AG08396 (cell line): ENCODE measurements at regions not wholly inside any gene's neighbourhood (a gene's known extent, or its start where the extent isn't known, plus 50 kb on each side); places are given as distances from the start of the nearest gene placed in this dataset.

Experiments used
- DNase-seq: peaks from one replicate; pipeline ENCODE4 v3.0.0; 2012; ENCODE audit warnings: low spot score, mixed read lengths

DNA sequence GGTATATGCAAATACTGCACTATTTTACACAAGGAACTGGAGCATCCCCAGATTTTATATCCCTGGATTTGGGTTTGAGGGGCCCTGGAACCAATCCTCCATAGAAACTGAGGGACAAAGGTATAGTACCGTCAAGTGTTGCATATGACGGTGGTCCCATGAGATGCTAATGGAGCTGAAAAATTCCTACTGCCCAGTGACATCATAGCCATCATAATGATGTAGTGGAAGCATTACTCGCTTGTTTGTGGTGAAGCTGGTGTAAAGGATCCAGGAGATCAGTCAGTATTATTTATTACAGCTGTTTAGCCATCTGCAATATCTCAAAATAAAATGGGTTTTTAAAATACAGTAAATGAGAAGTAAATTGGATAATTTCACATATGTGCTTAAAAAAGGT is 496.6 kb upstream of the HS6ST1 start:
- no peak for DNase-seq

DNA sequence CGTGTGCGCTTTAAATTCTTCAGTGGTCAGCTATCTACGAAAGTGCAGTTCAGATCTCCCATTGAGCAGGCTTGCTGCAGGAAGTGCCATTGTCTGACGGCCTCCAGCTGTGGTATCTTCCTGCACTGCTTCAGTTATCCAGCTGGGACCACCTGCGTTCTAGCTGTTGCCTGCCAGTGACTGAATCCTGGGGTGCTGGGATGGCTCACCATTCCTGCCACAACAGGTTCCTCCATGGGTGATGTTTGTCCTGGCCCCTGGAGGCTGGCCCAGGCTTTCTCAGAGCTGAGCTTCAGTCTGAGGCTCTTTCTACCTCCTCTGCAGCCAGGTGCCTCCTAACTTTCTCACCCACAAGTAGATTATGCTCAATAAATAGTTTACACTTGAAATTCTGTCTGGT is 498.5 kb upstream of the HS6ST1 start:
- DNase-seq: no peak

DNA sequence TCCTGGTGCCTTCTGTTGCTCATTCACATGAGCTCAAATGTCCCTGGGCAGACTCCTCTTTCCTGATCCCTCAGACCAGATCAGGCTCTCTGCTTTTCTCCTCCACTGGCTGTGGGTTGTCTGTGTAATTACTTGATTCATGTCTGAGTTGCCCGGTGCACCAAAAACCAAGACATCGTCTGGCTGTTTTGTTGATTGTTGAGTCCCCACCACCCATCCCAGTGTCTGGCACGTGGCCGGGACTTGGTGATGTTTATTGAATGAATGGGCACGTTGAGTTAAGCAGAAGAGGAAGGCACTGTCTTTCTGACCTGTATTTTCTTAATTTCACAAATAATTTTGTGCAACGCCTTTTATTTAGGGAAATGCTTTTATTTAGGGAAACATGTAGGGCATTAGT is 499.1 kb upstream of the HS6ST1 start:
- no peak for DNase-seq

DNA sequence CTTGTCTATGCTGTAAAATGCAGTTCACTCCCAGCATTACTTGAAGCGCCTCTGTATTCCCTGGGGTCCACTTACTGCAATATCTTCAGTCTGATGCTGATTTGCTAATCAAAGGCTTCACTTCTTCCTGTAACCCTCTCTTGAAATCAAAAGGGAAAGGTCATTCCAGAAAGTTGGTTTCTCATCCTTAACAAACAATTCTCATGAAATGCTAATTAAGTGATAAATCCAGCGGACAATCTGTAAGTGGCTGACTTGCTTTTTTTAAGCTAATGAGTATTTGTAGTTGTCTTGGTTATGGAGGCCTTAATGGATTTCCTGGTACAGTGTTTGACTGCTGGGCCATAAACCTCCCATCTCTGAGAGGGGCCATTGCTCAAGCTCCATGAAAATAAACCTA is 499.6 kb upstream of the HS6ST1 start:
- DNase-seq: no peak

DNA sequence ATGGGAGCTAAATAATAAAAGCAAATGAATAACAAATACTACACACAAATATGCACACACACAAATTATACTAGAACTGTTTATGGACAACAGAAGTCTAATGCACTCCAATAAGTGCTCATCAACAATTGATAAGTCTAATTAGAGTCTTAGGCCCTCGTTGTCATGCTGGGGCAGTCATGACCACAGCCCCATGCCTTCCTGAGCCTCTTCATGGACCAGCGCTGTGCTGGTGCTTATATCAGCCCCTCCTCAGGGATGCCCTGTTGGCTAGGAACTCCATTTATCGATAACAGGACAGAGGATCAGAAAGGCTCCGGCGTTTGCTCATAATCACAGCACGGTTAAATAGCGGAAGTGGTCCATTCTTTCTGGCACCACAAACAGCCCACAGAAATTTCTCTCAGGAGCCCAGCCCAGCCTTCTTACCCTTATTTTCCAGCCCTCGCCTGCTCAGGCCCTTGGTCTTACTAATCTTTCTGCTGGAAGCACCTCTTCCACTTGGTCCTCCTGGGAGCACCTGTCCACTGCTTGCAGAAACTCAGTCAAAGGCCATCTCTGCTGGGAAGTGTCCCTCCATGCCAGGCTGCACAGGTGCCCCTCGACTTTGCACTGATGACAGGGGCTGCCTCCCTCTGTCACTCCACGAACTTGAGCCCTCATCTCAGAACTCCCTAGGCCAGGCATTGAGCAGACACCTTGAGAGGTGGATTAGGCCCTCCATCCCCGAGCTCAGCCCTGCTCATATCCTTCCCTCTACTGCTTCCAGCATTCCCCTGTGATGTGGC is 500.2 kb upstream of the HS6ST1 start:
- DNase-seq: no peak

DNA sequence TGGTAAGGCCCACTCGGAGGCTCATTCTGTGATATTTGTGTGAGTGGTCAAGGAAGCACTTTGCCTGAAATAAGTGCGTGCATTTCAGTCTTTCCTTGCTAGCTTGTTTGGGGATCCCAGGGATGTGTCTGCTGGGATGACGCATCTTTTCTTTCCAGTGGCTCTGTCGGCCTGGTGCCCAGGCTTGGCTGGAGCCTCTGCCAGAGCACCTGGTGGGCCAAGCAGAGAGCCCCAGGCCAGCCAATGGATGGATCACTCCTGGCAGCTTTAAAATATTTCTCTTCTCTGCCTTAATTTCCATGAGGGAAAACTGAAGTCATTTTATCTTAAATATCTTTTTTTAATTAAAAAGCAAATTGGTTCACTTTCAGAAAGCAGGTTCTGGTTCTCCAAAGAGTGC is 501.8 kb upstream of the HS6ST1 start:
- no peak for DNase-seq

DNA sequence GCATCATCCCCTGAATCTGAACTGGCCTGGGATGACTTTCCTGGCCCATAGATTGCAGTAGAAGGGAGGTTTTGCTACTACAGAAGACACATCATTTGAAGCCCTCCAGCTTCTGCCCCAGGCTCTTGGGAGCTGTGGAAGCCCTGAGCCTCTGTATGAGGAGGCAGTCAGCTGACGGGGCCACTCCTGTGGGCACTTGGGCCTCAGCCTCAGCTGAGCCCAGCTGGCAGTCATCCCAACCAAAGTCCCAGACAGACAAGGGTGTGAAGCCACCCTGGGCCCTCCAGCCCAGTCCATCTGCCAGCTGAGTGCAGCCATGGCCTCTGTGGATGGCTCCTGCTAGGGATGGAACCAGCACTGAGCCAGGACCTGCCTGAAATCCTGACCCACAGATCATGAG is 502.3 kb upstream of the HS6ST1 start:
- DNase-seq: no peak

DNA sequence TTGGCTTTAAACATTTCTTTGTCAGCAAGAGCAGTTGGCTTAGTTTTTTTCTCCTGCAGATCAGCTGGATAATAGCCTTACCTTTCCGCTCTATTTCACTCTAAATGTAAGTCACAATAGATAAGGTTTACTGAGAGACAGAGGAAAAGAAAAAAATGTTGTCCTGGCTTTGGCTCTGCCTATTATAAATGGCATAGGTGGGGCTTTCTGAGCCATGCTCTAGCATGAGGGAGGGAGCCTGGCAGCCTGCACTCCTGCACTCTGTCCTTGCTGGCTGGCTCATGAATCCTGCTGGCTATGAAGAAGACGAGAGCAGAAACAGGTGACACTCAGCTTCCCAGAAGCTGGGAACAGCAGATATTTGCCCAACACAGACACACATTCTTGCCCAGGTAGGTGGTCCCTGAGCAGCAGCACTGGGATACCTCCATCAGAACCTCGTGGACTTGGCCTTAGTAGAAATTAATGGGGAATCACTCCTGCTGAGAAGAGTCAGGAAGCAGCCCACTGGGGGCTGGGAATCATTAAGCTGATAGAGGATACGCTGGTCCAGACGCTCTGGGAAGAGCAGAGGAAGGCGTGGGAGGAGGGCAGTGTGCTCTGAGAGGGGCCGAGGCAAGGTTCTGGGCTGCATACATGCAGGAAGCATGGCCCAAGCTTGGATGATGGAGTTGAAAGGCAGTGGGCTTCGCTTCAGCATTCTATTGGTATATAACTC is 514.4 kb upstream of the HS6ST1 start:
- DNase-seq: no peak

DNA sequence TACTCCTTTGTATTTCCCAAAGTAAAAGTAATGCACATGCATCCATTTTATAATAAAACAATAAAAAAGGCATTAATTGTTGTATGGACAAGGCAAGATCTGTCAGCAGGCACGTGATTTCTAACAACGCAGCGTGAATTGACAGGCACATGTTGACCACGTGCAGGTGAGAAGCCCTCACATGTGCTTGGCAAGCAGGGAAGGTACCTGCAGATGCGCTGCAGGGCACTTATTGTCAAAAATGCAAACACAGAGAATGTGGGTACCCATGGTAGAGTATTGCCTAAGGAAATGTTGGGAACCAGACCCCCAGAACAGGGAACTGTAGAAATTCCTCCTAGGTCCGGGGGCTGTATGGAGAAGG is 515.0 kb upstream of the HS6ST1 start:
- no peak for DNase-seq

DNA sequence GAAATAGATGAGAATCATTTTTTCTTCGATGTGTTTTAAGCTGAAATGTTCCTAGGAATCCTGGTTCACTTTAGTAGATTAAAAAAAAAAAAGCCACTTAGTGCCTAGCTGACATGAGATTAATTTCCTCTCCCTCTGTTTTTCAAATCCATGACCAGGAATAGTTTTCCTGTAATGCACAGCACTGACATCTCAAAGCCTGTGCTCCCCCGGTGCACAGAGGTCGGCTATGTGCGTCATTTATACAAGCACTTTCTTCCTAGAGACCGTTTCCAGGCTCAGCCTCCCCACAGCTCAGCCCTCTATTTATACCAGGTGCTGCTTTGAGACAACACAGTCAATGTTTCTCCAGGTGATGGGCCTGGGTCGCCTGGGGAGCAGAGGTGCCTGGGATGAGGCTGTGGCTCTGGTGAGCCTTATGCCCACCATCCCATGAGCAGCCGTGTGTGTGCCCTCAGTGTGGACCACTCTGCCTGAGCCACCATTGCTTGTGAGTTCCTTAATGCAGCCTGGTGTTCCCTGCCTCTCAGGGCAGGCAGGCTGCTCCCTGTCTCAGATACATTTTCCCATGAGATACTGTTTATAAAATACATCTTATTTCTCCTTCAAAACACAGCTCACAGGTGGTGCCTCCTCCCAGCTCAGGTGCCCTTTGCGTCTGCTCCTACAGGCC is 515.7 kb upstream of the HS6ST1 start:
- no peak for DNase-seq

DNA sequence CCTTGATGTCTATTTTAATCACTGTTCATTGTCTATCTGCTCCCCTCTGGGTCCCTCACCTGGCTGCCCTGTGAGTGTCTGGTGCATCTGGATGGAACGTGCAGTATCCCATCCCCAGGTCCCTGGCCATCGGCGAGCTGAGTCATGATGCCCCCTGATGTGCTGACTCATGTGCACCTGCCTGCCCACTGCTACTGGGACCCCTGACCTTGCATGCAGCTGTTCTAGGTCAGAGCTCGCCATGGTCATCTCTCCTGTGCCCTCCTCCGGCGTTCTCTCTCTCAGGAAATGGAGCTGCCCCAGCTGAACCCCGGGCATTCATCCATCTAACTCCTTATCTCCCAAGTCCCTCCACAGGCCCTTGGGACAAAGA is 516.2 kb upstream of the HS6ST1 start:
- no peak for DNase-seq

DNA sequence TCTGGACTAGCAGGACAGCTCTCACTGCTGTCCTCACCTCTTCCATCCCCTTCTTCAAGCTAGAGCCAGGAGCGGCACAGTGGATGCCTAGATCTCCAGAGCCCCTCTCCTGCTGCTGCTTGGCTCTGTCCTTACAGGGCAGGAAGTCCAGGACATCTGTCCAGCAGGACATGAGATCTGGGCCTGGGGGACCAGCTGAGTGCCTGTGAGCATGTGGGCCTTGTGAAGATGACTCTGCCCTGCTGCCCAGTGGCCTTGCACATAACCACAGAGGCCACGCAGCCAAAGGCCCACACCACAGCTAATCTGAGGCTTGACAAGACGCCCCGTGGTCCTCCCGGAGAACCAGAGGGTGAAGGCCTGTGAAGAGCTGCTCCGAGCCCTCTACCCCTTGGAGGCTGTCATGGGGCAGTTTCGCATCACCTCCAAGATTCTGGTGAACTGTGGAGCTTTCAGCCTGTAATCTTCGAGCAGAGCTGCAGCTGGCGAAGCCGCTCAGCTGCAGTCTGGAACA is 516.7 kb upstream of the HS6ST1 start:
- DNase-seq: no peak

DNA sequence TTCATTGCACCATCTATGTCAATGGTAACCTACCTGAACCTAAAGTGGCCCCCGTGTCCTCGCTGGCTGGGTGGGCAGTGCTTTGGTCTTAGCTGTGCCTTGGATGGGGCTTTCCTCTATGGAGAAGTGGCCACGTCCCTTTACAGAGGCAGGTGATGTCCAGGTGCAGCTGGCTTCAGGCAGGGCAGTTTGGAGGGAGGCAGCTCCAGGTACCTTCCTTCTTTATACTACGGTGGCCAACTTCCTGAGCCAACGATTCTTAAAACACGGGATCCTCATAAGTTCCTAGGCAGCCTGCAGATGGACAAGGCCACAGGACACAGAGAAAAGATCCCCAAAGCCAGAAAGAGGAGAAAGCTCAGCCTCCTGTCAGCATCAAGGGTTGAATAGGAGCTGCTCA is 517.3 kb upstream of the HS6ST1 start:
- DNase-seq: no peak

DNA sequence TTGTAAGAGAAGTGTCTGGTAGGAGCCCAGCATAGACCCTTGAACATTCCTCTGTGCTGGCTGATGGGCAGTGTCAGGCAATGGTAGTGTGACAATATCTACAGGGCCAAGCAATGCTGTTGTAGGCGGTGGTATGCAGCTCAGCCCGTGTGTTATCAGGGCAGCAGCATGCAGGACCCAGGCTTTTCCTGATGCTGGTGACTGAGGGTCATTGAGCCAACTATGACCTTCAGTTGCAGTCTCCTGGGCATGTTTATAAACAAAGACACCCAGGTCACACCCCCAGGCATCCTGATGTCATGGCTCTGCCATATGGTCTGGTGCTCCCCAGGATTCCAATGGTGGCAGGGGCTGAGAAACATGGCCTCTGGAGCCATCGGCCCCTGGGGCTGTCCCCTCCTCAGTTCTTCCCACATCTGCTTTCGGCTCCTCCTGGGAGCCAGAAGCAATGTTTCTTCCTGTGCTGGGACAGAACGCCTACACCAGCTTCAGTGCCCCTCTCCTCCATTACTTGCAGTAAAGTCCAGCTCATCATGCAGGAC is 518.0 kb upstream of the HS6ST1 start:
- DNase-seq: no peak

DNA sequence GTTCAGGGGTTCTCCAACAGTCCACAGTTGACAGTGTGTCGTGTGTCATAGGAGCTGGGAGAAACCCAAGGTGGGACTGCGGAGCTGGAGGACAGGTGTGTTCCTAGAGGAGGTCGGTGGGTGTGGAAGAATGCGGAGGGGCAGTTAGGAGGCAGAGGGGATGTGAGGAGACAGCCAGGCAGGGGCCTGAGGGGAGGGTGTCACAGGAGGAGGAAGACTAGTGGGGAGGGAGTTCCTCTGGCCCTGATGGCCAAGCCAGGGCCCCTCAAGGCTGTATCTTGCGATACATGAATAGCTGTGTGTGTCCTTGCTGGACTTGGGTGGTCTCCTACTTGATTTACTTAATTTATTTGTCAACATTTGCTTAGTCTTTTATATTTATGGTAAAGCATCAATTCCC is 519.6 kb upstream of the HS6ST1 start:
- DNase-seq: no peak

DNA sequence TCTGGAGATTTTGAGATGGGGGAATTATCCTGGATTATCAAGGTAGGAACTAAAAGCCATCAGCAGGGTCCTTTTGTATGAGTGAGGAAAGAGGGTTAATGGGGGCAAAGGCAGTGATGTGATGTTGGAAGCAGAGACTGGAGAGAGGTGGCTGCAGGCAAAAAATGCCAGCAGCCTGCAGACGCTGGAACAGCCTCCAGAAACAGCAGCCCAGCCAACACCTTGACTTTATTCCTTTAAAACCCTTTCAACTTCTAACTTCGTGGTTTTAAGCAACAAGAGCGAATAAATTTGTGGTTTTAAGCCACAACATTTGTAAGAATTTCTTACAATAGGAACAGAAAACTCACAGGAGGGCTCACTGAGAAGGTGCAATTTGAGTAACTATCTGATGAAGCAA is 523.1 kb upstream of the HS6ST1 start:
- DNase-seq: no peak

DNA sequence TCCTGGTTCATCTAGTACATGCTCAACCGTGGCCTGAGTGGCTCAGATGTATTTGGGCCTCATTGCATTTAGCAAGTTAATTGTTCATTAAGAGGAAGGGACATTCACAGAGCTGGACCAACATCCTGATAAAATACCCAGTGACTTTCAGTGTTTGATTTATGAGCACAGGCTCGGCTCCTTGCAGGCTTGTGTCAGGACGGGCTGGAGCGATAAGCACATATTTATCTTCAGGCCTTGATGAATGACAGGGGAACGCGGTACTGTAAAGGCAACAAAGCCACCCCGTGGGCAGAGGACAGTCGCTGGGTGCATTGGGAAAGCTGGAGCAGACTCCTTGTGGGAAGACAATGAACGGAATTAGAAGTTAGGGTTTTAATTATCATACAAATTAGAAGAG is 548.6 kb upstream of the HS6ST1 start:
- DNase-seq: no peak

DNA sequence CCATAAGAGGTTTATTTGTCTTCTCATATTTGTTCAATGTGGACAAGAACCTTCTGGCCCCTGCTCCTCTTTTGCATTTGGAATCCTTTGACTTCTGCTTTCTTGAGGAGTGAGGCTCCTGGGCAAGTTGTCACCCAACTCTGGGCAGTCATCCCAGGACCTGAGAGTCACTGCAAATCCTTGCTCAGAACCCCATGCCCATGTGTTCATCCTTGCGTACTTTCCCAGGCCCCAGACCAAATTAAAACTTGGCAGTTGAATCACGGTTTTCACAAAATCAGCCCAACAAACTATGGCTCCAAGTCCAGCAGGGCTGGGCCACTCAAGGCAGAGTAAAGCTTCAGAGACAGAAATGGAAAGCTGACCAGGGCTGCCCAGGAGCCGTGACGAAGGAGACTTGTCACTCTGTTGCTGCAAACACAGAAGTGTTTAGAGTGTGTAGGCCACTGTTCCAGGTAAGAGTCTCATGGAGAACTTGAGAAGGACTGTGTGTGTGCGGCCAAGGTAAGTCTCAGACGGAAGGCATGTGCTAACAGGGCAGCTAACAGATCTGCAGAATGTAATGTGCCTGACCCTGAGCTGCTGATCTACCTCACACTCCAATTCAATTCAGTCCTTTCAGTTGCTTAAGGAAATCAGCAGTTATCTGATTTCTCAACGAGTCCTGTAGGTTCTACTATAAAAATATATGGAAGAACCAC is 549.4 kb upstream of the HS6ST1 start:
- DNase-seq: no peak

DNA sequence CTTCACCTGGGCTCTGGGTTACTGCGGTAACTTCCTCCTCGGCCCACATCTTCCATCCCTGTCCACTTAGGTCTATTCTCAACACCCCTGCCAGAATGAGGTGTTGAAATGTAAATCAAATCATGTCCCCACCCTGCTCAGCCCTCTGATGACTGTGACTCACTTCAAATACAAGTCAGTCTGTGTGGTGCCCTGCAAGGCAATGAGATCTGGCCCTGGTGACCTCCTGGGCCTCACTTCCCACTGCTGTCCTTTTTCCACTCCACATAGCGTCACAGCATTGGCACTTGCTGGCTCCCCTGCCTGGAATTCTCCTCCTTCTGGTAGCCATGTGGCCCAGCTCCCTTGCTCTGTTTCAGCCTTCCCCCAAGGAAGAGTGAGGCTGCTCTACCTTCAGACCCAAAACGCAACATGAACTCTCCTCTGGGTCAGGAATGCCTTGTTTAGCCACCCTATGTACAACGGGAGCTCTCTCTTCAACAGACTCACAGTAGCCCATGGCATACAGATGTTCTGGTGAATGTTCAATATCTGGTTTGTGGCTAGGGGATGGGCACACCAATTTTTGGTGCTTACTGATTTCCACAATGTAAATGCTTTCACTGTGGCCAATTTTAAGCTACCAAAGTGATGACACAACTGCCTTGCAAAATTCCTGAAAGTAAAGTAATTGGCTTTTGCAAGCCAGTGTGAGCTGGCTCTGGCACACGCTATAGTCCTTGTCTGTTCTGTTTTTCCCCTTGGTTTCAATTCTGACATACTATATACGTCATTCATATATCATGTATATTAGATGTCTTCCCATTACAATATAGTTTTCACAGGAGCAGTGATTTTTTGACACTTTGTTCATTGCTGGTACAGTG is 550.3 kb upstream of the HS6ST1 start:
- DNase-seq: no peak

DNA sequence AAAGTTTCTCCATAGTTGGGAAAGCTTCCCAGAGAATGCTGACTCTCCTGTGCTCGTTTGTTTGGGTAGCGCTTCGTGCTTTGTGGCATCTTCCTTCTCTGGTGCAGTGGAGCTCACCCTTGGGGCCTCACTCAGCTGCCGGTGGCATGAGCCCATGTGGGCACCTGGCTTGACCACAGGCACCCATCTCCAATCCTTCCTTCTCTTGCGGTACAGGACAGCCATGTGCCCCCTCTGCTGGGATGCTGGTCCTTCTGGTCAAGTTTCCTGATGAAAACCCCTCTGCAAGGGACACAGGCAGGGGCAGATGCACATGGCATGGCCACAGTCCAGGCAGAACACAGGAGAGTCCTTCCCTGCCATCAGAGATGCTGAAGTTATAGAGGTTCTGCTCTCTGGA is 555.9 kb upstream of the HS6ST1 start:
- DNase-seq: no peak
